NCI-H524 (cell line): ENCODE measurements at regions not wholly inside any gene's neighbourhood (a gene's known extent, or its start where the extent isn't known, plus 50 kb on each side); places are given as distances from the start of the nearest gene placed in this dataset.

ENCODE experiments used
- DNase-seq, 2 experiments: peaks; one replicate each; lab custom pipeline; 2025; lab: John Stamatoyannopoulos, UW

DNA sequence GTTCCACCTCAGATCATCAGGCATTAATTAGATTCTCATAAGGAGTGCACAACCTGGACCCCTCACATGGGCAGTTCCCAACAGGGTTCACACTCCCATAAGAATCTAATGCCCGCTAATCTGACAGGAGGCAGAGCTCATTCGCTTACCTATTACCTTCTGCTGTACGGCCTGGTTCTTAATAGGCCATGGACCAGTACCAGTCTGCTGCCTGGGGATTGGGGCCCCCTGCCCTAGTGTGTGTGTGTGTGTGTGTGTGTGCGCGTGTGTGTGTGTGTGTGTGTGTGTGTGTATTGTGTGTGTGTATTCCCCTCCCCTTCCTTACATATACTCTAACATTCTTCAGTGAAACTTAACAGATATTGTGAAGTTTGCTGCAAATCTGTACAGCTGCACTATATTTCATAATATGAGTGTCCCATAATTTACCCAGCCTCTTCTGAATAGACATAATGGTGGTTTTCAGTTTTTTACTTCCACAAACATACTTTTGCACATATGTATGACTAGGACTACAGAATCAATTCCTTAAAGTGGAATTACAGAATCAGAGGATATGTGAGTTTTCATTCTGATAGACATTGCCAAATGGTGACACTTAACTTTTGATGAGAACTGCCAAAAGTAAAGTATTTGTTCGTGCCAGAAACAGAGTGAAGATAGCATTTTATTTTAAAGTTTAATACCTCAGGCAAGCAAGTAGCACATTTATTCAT is 205.2 kb upstream of the EEA1 start:
- DNase-seq = no peak

- no peak for DNase-seq
These were observed 205.8 kb upstream of the EEA1 start for GRCh38 chr12:93134893-93135285.

GRCh38 chr12:93135286-93136239 is 206.5 kb upstream of the EEA1 start:
- DNase-seq = no peak

DNA sequence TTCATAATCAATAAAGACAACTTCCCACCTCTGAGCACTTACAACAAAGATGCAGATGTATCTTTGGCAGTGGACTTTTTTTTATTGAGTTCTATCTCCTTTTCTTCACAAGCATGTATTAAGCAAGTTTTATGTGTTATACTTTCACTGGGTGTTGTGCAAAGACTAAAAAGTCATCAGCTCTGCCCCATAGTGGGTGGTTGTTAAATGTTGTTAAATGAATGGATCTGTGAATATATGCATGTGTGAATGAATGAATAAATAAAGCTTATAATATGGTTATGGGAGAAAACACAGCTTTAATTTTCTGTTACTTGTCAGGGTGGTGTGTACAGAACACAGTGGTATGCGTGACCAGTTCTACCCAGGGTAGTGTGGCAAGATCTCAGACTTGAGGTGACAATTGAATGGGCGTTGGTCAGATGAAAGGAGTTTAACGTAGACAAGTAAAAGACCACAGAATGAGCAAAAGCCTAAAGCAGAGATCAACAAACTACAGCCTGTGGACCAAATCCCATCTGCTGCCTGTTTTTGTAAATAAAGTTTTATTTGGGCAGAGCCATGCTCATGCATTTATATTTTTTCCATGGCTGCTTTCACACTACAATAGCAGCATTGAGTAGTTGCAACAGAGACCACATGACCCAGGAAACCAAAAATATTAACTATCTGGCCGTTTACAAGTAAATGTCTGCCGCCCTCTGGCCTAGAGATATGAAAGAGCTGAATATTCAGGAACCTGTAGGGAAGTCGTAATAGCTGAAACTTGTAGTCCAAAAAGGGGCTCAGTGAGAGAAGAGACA is 207.4 kb upstream of the EEA1 start:
- no peak for DNase-seq

DNA sequence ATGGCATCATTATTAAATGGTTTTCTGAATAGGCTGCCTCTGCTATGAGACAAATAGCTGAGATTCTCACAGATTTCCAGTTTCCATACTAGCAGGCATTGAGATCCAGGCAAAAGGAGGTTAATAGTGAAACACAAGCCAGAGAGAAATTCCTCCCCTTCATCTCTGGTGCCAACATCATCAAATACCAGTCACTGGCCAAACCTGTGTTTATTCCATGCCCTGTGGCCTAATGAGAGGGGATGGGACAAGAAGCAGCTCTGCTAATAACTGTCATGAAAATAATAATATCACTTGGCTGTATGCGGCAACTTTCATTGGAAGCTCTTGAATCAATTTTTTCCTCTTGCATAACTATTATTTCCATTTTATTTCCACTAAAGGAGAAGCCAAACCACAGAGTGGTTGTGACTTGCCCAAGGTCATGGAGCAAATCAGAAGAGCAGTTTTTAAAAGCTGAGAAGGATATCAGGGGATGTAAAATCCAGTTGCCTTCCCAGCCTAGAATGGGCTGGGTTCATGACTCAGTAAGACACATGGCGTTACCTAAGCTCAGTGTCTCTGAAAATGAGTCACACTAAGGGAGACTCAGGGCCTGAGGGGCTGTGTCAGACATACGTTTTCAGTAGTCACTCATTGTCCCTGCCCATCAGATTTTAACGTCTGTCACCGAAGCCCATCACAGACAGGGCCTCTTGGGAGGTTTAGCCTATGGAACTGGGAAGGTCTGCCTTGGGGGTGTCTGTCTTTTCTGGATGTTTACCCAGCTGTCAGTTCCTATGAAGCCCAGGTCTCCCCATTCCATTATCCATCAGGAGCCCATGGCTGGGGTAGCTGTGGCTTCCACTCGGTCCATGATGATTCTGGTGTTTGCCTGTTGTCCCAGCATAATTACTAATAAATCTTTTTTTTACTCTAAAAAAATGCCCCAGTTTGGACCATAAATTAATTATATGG is 208.8 kb upstream of the EEA1 start:
- no peak for DNase-seq

GRCh38 chr12:93139028-93139665 is 210.1 kb upstream of the EEA1 start:
- no peak for DNase-seq

GRCh38 chr12:93140325-93140724 is 211.2 kb upstream of the EEA1 start:
- no peak for DNase-seq

GRCh38 chr12:93140801-93141200 is 211.7 kb upstream of the EEA1 start:
- no peak for DNase-seq

GRCh38 chr12:93142881-93143280 is 213.8 kb upstream of the EEA1 start:
- DNase-seq = no peak

- DNase-seq = peak in 1 of 2 experiments; percentile 28
These were observed 215.0 kb upstream of the EEA1 start for GRCh38 chr12:93144109-93144508.

- DNase-seq = no peak
These were observed 216.0 kb upstream of the EEA1 start for GRCh38 chr12:93145086-93145485.

GRCh38 chr12:93146263-93146939 is 217.3 kb upstream of the EEA1 start:
- DNase-seq = no peak

DNA sequence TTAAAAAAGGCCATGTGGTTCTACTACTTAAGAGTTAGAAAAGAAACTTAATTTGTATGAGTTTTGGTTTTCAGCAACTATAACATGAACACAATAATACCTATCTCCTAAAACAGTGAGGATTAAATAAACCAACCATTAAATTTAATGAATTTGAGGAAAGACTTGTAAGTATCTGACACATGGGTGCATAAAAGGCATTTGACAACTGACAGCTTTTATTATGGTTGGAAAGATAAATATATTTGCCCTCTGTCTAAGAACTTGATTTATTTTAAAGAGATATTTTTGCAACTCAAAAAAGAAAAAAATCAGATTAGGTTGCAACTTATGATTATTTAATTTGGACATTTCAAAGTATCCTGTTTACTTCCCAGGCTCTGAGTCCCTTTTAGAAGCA is 217.9 kb upstream of the EEA1 start:
- DNase-seq = no peak

DNA sequence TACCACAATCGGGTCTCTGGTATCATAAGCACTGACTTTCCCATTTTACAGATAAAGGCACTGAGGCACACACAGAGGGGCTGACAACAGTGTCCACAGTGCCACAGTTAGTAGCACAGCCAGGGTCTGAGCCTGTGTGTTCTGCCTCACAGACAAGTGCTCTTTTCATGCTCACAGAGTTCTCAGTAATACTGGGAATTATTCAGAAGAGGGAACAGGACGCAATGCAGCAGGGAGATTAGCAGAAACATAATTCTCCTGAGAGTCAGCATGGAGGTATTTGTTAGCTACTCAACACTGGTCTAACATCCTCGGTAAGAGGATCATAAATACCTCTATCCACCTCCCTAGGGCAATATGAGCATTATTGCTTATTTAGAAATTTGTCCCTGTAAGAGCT is 219.3 kb upstream of the EEA1 start:
- no peak for DNase-seq

DNA sequence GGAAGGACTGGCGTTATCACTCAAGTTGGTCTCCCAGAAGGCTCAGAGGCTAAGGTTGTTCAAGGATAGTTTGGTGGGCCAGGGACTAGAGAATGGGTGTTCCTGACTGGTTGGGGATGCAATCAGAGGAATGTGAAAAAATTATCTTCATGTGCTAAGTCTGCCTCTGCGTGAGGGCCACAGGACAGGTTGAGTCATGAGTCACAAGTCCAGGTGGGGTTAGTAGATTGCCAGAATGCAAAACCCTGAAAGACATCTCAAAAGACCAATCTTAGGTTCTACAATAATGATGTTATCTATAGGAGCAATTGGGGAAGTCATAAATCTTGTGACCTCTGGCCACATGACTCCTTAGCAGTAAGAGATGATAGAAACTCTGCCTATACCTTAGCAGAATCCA is 220.1 kb upstream of the EEA1 start:
- DNase-seq = no peak

- DNase-seq = no peak
These were observed 222.1 kb upstream of the EEA1 start for GRCh38 chr12:93151079-93151762.

- no peak for DNase-seq
These were observed 223.5 kb upstream of the EEA1 start for GRCh38 chr12:93152617-93153016.

DNA sequence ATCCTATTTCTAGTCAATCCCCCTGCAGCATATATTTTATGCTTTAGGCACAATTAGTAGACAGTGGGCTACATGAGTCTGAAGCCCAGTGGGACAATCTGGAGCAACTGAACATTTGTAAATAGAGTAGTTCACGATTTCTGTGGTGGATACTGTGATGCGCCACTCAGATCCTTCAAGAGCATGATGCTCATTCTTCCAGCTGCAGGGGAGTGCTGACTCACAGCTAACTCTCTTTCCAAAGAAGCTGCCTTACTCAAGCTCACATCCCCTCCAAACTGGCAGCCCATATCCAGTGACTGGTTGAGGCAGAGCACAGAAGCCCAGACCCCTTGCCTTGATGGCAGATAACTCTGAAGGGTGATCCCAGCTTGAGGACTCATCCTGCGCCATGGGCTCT is 224.2 kb upstream of the EEA1 start:
- DNase-seq = no peak

- no peak for DNase-seq
These were observed 223.5 kb upstream of the NUDT4 start for GRCh38 chr12:93154096-93154728.
